CD14-positive monocyte (primary cell): ENCODE measurements at regions not wholly inside any gene's neighbourhood (a gene's known extent, or its start where the extent isn't known, plus 50 kb on each side); places are given as distances from the start of the nearest gene placed in this dataset.

Experiments
- DNase-seq, 3 donors: peaks; one replicate each; pipeline ENCODE4 v3.0.0-alpha.2; 2011 to 2022
- H2AFZ ChIP-seq: 2 replicates; pipeline ENCODE4 v1.6.0; 2012; ENCODE audit warnings: mild to moderate bottlenecking, low read depth, low read length, inconsistent platforms; ENCODE audit not compliant: insufficient read depth, poor library complexity, severe bottlenecking
- H3K27ac ChIP-seq, 2 donors: 1 replicate in 1 of 2; 2 replicates in 1 of 2; pipeline ENCODE4 v1.5.1; 2012 to 2013; ENCODE audit warnings: low read length in 2 of 2, control low read depth in 1 of 2, inconsistent platforms in 1 of 2, low read depth in 1 of 2, mild to moderate bottlenecking in 1 of 2
- H3K27me3 ChIP-seq, 2 donors: one replicate each; pipeline versions ENCODE4 v1.6.0 to v1.6.1; 2011 to 2013; ENCODE audit warnings: low read length in 2 of 2; ENCODE audit not compliant: control insufficient read depth in 2 of 2, insufficient read depth in 2 of 2
- H3K36me3 ChIP-seq, 2 donors: replicated peaks in 1 of 2; 1 replicate in 1 of 2; 2 replicates in 1 of 2; pipeline versions ENCODE4 v1.5.1 to v1.6.1; 2012 to 2013; ENCODE audit warnings: low read length in 2 of 2, control low read depth in 1 of 2, inconsistent platforms in 1 of 2, mild to moderate bottlenecking in 1 of 2; ENCODE audit not compliant: insufficient read depth in 2 of 2, control insufficient read depth in 1 of 2
- H3K4me1 ChIP-seq, 2 donors: 1 replicate in 1 of 2; 2 replicates in 1 of 2; pipeline versions ENCODE4 v1.5.1 to v1.6.1; 2012 to 2013; ENCODE audit warnings: low read length in 2 of 2, control low read depth in 1 of 2, inconsistent platforms in 1 of 2, mild to moderate bottlenecking in 1 of 2, moderate library complexity in 1 of 2; ENCODE audit not compliant: insufficient read depth in 2 of 2, control insufficient read depth in 1 of 2
- H3K4me2 ChIP-seq: replicated peaks from 2 replicates; pipeline ENCODE3; 2012; ENCODE audit warnings: low read length, moderate library complexity, mild to moderate bottlenecking; ENCODE audit not compliant: poor library complexity, severe bottlenecking; ENCODE audit errors: extremely low read depth
- H3K4me3 ChIP-seq, 3 experiments: fragments of 200-600 bp in 1 of 3; sonication (generic) in 1 of 3; replicated peaks in 1 of 3; 1 replicate in 2 of 3; 2 replicates in 1 of 3; pipeline ENCODE4 v1.5.1; 2011 to 2013; ENCODE audit warnings: low read length in 3 of 3, mild to moderate bottlenecking in 3 of 3, control low read depth in 2 of 3, low read depth in 2 of 3, inconsistent platforms in 1 of 3, moderate library complexity in 1 of 3
- H3K79me2 ChIP-seq: 2 replicates; pipeline ENCODE4 v1.6.0; 2012; ENCODE audit warnings: mild to moderate bottlenecking, control low read depth, inconsistent platforms, low read length, moderate library complexity; ENCODE audit not compliant: insufficient read depth
- H3K9ac ChIP-seq: 2 replicates; pipeline ENCODE4 v1.6.0; 2017; ENCODE audit warnings: low read length, mild to moderate bottlenecking; ENCODE audit not compliant: insufficient read depth, poor library complexity, severe bottlenecking
- H3K9me3 ChIP-seq, 2 donors: replicated peaks in 1 of 2; 1 replicate in 1 of 2; 2 replicates in 1 of 2; pipeline versions ENCODE4 v1.5.1 to v1.6.1; 2012 to 2013; ENCODE audit warnings: low read length in 2 of 2, control low read depth in 1 of 2; ENCODE audit not compliant: control insufficient read depth in 1 of 2, insufficient read depth in 1 of 2
- H4K20me1 ChIP-seq: 2 replicates; pipeline ENCODE4 v1.6.0; 2012; ENCODE audit warnings: mild to moderate bottlenecking, low read length, control low read depth, moderate library complexity; ENCODE audit not compliant: insufficient read depth
- H3K27ac Mint-ChIP-seq, 7 donors: one replicate each; pipeline ENCODE4 v1.8.0; 2020; ENCODE audit warnings: mild to moderate bottlenecking in 7 of 7, mixed read lengths in 7 of 7, moderate library complexity in 6 of 7, inconsistent platforms in 2 of 7
- H3K27me3 Mint-ChIP-seq, 3 donors: one replicate each; pipeline ENCODE4 v1.8.0; 2021 to 2022; ENCODE audit warnings: low read depth in 3 of 3, mild to moderate bottlenecking in 3 of 3, mixed read lengths in 3 of 3, moderate library complexity in 3 of 3, inconsistent platforms in 1 of 3
- H3K36me3 Mint-ChIP-seq, 2 donors: one replicate each; pipeline ENCODE4 v1.8.0; 2020; ENCODE audit warnings: mixed read lengths in 2 of 2, inconsistent platforms in 1 of 2, mild to moderate bottlenecking in 1 of 2
- H3K4me1 Mint-ChIP-seq: one replicate; pipeline ENCODE4 v1.8.0; 2020; ENCODE audit warnings: mild to moderate bottlenecking, mixed read lengths
- H3K4me3 Mint-ChIP-seq, 2 donors: one replicate each; pipeline ENCODE4 v1.8.0; 2020; ENCODE audit warnings: mild to moderate bottlenecking in 2 of 2, mixed read lengths in 2 of 2, moderate library complexity in 1 of 2
- H3K9me3 Mint-ChIP-seq, 7 donors: one replicate each; pipeline ENCODE4 v1.8.0; 2020 to 2022; ENCODE audit warnings: mixed read lengths in 7 of 7, mild to moderate bottlenecking in 6 of 7, moderate library complexity in 6 of 7, inconsistent platforms in 2 of 7
- CTCF ChIP-seq: fragments of 200-600 bp; IDR thresholded peaks from one replicate; pipeline ENCODE4 v1.8.0; 2022; ENCODE audit warnings: antibody characterized with exemption, mild to moderate bottlenecking
- WGBS: methylation state at CpG from one replicate; pipeline ENCODE4 v1.1.5; 2013; ENCODE audit warnings: missing lambda C conversion rate; ENCODE audit not compliant: insufficient coverage; 5-methylcytosine and 5-hydroxymethylcytosine counted together
- intact Hi-C, 2 donors: fragments of 100-400 bp; cut with micrococcal nuclease; formaldehyde crosslinking; loops; one replicate each; pipeline versions ENCODE4 v1.15.0 to v1.15.1; 2023

- Histone ChIP-seq H3K27me3 (no peaks in the 10 kb centered on the region), H2AFZ (no peak overlapping the region), H3K4me2 (no peak overlapping the region), H3K9me3 (no peaks in the 10 kb centered on the region), H3K79me2 (no peaks in the 10 kb centered on the region), H3K9ac (no peak overlapping the region), H4K20me1 (no peaks in the 10 kb centered on the region), H3K27ac (no peak overlapping the region), H3K36me3 (no peaks in the 10 kb centered on the region), H3K4me3 (no peak overlapping the region), H3K4me1 (no peaks in the 10 kb centered on the region)
- WGBS: no CpG with 5 or more reads among the region's 4 CpGs
- H3K36me3 Mint-ChIP-seq: no peaks in the 10 kb centered on the region
- TF ChIP-seq CTCF: no peak
- H3K4me3 Mint-ChIP-seq: no peak overlapping the region
- no peaks in the 10 kb centered on the region for H3K4me1 Mint-ChIP-seq
- no peaks in the 10 kb centered on the region for H3K9me3 Mint-ChIP-seq
- intact Hi-C loops: no loop called here
- peaks cover 0 to 2% (median 0%) of the 10 kb centered on the region in 3 donors for H3K27me3 Mint-ChIP-seq
- no peak for DNase-seq
- no peak overlapping the region for H3K27ac Mint-ChIP-seq
Measured at GRCh38 chr11:56909080-56909479, 79.6 kb upstream of the OR5AK2 start.

DNA sequence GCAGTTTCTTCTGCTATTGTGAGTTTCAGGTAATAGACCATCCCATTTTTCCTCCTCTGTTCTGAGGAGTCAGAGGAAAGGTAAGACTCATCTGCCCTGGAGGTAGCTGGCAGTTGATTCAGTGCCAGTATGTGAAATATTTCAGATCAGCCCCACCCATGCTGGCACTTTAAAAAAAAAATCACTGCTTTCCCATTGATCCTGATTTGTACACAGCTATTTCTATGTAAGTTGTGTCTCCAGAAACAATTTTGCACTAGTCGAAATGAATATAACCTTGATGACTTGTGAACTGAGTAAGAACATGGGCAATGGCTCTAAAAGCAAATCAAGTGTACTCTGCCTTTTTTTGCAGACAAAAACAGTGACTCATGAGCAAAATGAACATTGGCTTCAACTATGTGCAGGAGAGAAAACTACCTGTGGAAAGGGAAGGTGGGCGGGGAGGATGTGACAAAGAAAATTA is 82.0 kb upstream of the OR5AK2 start:
- no peaks in the 10 kb centered on the region for H3K36me3 Mint-ChIP-seq

More for the DNA sequence above, 82.0 kb upstream of the OR5AK2 start:
- H3K27me3 Mint-ChIP-seq: peaks cover 0 to 2% (median 0%) of the 10 kb centered on the region in 3 donors
- Histone ChIP-seq H4K20me1 (no peaks in the 10 kb centered on the region), H3K4me3 (no peak overlapping the region), H3K79me2 (no peaks in the 10 kb centered on the region), H3K9ac (no peak overlapping the region), H2AFZ (no peak overlapping the region), H3K9me3 (no peaks in the 10 kb centered on the region), H3K4me2 (no peak overlapping the region), H3K36me3 (no peaks in the 10 kb centered on the region), H3K27ac (no peak overlapping the region), H3K27me3 (no peaks in the 10 kb centered on the region), H3K4me1 (no peaks in the 10 kb centered on the region)
- H3K4me3 Mint-ChIP-seq: no peak overlapping the region
- intact Hi-C loops: no loop called here
- DNase-seq: no peak
- H3K9me3 Mint-ChIP-seq: no peaks in the 10 kb centered on the region
- TF ChIP-seq CTCF: no peak
- whole genome bisulfite sequencing: no CpG with 5 or more reads among the region's 2 CpGs
- no peaks in the 10 kb centered on the region for H3K4me1 Mint-ChIP-seq
- no peak overlapping the region for H3K27ac Mint-ChIP-seq
